ENCODE measurements at regions not wholly inside any gene's neighbourhood (a gene's known extent, or its start where the extent isn't known, plus 50 kb on each side); places are given as distances from the start of the nearest gene placed in this dataset.

DNA sequence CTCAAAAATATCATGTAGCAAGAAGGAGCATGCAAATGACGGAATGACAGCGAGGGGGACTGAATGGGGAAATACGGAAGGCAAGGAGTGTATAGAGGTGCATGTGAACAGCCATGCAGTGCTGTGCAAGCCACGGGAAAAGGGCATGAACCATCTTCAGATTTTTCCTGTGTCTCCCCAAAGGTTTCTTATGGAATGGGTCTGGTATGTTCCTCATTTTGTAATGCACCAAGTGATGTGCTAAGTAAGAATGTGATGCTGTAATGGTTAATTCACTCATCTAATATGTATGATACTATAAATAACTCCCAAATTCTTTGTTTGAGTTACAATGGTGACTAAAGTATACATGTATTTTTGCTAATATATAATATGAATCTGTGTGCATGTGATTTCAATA, 99.0 kb upstream of the DAB2 start:
- DNase-seq, result no peak
- H3K27me3 Mint-ChIP-seq, result peaks cover 9 to 27% of the 10 kb centered on the region in 2 donors
- H3K36me3 Mint-ChIP-seq, result no peaks in the 10 kb centered on the region
- H3K36me3 ChIP-seq (ENCODE audit: insufficient read depth, low read length), result no peaks in the 10 kb centered on the region
- H3K4me1 Mint-ChIP-seq, result no peaks in the 10 kb centered on the region
- no peaks in the 10 kb centered on the region for H3K4me1 ChIP-seq (ENCODE audit: insufficient read depth, low read length)
- intact Hi-C loops (cut with micrococcal nuclease), result no loop called here
- POLR2A ChIA-PET (ENCODE audit: partially characterized antibody), result no interaction called here
- no peak overlapping the region for H3K4me3 Mint-ChIP-seq
- CTCF ChIA-PET (ENCODE audit: partially characterized antibody), result no interaction called here
- H3K27me3 ChIP-seq (ENCODE audit: insufficient read depth, low read length), result no peaks in the 10 kb centered on the region
- no peak overlapping the region for H3K27ac ChIP-seq (ENCODE audit: low read depth, low read length)
- H3K9me3 Mint-ChIP-seq, result peaks cover 0 to 2% (median 0%) of the 10 kb centered on the region in 8 donors
- no peak overlapping the region for H3K4me3 ChIP-seq (ENCODE audit: low read length in 2 of 2)
- H3K27ac Mint-ChIP-seq, result no peak overlapping the region
- H3K9me3 ChIP-seq (ENCODE audit: control insufficient read depth in 1 of 2, low read length in 2 of 2), result no peaks in the 10 kb centered on the region

DNA sequence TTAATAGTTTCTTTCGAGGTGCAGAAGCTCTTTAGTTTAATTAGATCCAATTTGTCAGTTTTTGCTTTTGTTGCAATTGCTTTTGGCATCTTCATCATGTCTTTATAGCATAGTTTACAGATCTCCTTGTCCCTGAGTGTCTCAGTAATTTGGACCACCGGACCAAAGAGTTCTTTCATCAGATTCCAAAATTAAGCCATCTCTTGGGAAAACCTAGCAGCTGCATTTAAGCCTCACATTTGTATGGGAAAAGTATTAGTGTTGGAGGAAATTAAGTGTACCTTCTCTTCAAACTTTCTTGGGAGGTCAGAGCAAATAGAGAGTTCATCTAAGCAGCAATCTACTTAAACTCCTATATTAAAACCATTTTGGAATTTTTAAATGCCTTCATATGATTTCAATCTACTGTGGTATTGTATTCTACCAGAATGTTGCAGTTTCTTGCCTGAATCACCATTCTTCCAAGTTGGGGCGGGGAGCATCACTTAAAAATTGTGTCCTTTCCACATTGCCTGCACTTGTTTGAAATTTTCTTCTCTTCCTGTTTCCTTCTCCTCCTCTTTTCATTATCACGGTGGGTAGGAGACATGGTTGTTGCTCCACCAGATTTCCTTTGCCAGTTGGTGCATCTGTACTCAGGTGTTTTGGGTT, 97.3 kb upstream of the DAB2 start:
- Histone ChIP-seq H3K9me3 (ENCODE audit: control insufficient read depth in 1 of 2, low read length in 2 of 2) (no peaks in the 10 kb centered on the region), H3K4me3 (ENCODE audit: low read length in 2 of 2) (no peak overlapping the region), H3K27ac (ENCODE audit: low read depth, low read length) (no peak overlapping the region), H3K36me3 (ENCODE audit: insufficient read depth, low read length) (no peaks in the 10 kb centered on the region), H3K27me3 (ENCODE audit: insufficient read depth, low read length) (no peaks in the 10 kb centered on the region), H3K4me1 (ENCODE audit: insufficient read depth, low read length) (no peaks in the 10 kb centered on the region)
- H3K4me3 Mint-ChIP-seq, result no peak overlapping the region
- no peak for DNase-seq
- intact Hi-C loops (cut with micrococcal nuclease), result no loop called here
- ChIA-PET POLR2A (ENCODE audit: partially characterized antibody) (no interaction called here), CTCF (ENCODE audit: partially characterized antibody) (no interaction called here)
- no peaks in the 10 kb centered on the region for H3K36me3 Mint-ChIP-seq
- no peaks in the 10 kb centered on the region for H3K4me1 Mint-ChIP-seq
- H3K27ac Mint-ChIP-seq, result no peak overlapping the region
- H3K27me3 Mint-ChIP-seq, result peaks cover 5 to 21% of the 10 kb centered on the region in 2 donors
- H3K9me3 Mint-ChIP-seq, result peaks cover 0 to 2% (median 0%) of the 10 kb centered on the region in 8 donors

DNA sequence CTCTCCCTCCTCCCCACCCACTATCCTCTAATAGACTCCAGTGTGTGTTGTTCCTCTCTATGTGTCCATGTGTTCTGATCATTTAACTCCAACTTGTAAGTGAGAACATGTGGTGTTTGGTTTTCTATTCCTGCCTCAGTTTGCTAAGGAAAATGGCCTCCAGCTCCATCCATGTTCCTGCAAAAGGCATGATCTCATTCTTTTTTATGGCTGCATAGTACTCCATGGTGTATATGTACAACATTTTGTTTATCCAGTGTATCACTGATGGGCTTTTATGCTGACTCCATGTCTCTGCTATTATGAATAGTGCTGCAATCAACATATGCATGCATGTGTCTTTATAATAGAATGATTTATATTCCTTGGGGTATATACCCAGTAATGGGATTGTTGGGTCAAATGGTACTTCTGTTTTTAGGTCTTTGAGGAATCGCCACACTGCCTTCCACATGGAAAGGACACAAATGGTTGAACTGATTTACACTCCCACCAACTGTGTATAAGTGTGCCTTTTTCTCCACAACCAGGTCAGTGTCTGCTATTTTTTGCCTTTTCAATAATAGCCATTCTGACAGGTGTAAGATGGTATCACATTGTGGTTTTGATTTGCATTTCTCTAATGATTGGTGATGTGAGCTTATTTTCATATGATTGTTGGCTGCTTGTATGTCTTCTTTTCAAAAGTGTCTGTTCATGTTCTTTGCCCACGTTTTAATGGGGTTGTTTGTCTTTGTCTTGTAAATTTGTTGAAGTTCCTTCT, 96.5 kb upstream of the DAB2 start:
- no peaks in the 10 kb centered on the region for H3K36me3 Mint-ChIP-seq
- no peak overlapping the region for H3K27ac Mint-ChIP-seq
- H3K4me3 Mint-ChIP-seq, result no peak overlapping the region
- no peak for DNase-seq
- peaks cover 0 to 2% (median 0%) of the 10 kb centered on the region in 8 donors for H3K9me3 Mint-ChIP-seq
- Histone ChIP-seq H3K4me3 (ENCODE audit: low read length in 2 of 2) (no peak overlapping the region), H3K9me3 (ENCODE audit: control insufficient read depth in 1 of 2, low read length in 2 of 2) (no peaks in the 10 kb centered on the region), H3K27ac (ENCODE audit: low read depth, low read length) (no peak overlapping the region), H3K27me3 (ENCODE audit: insufficient read depth, low read length) (no peaks in the 10 kb centered on the region), H3K4me1 (ENCODE audit: insufficient read depth, low read length) (no peaks in the 10 kb centered on the region), H3K36me3 (ENCODE audit: insufficient read depth, low read length) (no peaks in the 10 kb centered on the region)
- ChIA-PET CTCF (ENCODE audit: partially characterized antibody) (no interaction called here), POLR2A (ENCODE audit: partially characterized antibody) (no interaction called here)
- H3K27me3 Mint-ChIP-seq, result peaks cover 8 to 16% of the 10 kb centered on the region in 2 donors
- no peaks in the 10 kb centered on the region for H3K4me1 Mint-ChIP-seq
- intact Hi-C loops (cut with micrococcal nuclease), result no loop called here

DNA sequence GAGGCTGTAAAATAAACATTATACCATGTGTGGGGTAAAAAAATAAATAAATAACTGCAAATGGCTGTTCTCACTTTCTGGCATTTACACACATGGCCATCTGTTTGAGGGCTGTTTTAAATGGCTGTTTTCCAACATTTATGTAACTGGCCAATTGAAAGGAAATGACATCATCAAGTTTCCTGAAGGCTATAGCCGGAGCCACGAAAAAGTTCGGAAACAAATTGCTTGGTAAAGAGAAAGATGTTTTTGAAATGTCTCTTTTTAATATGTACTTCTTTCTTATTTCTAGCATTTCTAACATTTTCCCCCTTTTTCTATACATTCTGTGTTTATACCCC, 95.4 kb upstream of the DAB2 start:
- Histone ChIP-seq H3K9me3 (ENCODE audit: control insufficient read depth in 1 of 2, low read length in 2 of 2) (no peaks in the 10 kb centered on the region), H3K27ac (ENCODE audit: low read depth, low read length) (no peak overlapping the region), H3K36me3 (ENCODE audit: insufficient read depth, low read length) (no peaks in the 10 kb centered on the region), H3K27me3 (ENCODE audit: insufficient read depth, low read length) (no peaks in the 10 kb centered on the region), H3K4me3 (ENCODE audit: low read length in 2 of 2) (no peak overlapping the region), H3K4me1 (ENCODE audit: insufficient read depth, low read length) (no peaks in the 10 kb centered on the region)
- no peaks in the 10 kb centered on the region for H3K36me3 Mint-ChIP-seq
- no peak overlapping the region for H3K27ac Mint-ChIP-seq
- ChIA-PET POLR2A (ENCODE audit: partially characterized antibody) (no interaction called here), CTCF (ENCODE audit: partially characterized antibody) (no interaction called here)
- DNase-seq, result no peak
- no peaks in the 10 kb centered on the region for H3K4me1 Mint-ChIP-seq
- H3K9me3 Mint-ChIP-seq, result peaks cover 0 to 2% (median 0%) of the 10 kb centered on the region in 8 donors
- H3K4me3 Mint-ChIP-seq, result no peak overlapping the region
- H3K27me3 Mint-ChIP-seq, result peaks cover 7 to 16% of the 10 kb centered on the region in 2 donors
- intact Hi-C loops (cut with micrococcal nuclease), result no loop called here

DNA sequence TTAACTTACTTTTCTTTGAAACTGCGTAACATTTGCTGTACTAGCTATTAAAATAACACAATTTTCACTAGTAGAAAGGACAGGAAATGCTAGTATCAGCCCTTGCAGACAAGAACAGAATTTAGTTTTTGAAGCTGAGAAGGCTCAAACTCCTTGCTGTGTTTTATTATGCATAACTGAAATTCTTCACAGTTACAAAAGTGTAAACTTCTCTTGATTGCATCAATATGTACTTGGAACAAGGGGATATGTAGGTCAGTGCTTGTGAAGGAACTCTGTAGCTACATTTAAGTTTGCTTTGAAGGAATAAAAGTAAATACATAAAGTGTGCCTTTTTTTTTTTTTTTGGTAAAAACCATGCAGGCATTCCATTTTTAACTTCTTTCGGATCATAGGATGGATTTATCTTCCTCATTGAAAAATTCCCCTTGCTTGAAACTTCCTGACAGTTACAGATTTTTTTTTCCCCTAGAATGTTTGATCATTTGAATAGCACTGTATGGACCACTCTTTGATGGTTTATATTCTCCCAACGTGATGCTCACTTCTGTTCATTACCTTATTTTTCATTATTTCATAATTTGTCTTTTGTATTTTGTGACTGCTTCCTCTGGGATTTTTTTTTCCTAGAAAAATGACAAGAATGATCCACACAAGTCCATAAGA, 94.9 kb upstream of the DAB2 start:
- Mint-ChIP-seq H3K4me1 (no peaks in the 10 kb centered on the region), H3K9me3 (peaks cover 0 to 2% (median 0%) of the 10 kb centered on the region in 8 donors), H3K27ac (no peak overlapping the region), H3K4me3 (no peak overlapping the region), H3K36me3 (no peaks in the 10 kb centered on the region), H3K27me3 (peaks cover 7 to 19% of the 10 kb centered on the region in 2 donors)
- Histone ChIP-seq H3K27ac (ENCODE audit: low read depth, low read length) (no peak overlapping the region), H3K4me1 (ENCODE audit: insufficient read depth, low read length) (no peaks in the 10 kb centered on the region), H3K27me3 (ENCODE audit: insufficient read depth, low read length) (no peaks in the 10 kb centered on the region), H3K4me3 (ENCODE audit: low read length in 2 of 2) (no peak overlapping the region), H3K36me3 (ENCODE audit: insufficient read depth, low read length) (no peaks in the 10 kb centered on the region), H3K9me3 (ENCODE audit: control insufficient read depth in 1 of 2, low read length in 2 of 2) (no peaks in the 10 kb centered on the region)
- DNase-seq, result no peak
- intact Hi-C loops (cut with micrococcal nuclease), result no loop called here
- ChIA-PET POLR2A (ENCODE audit: partially characterized antibody) (no interaction called here), CTCF (ENCODE audit: partially characterized antibody) (no interaction called here)

DNA sequence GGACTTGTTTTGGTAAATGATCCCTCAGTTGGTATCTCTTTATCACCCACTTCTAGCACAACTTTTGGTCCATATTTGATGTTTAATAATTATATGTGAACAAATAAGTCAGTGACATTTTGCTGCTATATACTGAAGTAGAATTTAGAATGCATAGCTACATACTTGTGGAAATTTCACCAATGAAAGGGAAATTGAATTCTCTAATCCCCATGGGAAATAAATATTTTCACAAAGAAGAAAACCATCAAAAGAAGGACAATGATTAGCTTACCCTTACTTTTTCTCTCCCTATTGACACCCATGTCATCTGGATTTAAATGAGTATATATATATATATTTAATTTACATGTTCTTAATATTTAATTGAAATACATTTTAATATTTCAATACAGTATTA, 94.3 kb upstream of the DAB2 start:
- ChIA-PET POLR2A (ENCODE audit: partially characterized antibody) (no interaction called here), CTCF (ENCODE audit: partially characterized antibody) (no interaction called here)
- Mint-ChIP-seq H3K27me3 (peaks cover 8 to 19% of the 10 kb centered on the region in 2 donors), H3K27ac (no peak overlapping the region), H3K4me1 (no peaks in the 10 kb centered on the region), H3K36me3 (no peaks in the 10 kb centered on the region), H3K9me3 (peaks cover 0 to 2% (median 0%) of the 10 kb centered on the region in 8 donors), H3K4me3 (no peak overlapping the region)
- H3K9me3 ChIP-seq (ENCODE audit: control insufficient read depth in 1 of 2, low read length in 2 of 2), result no peaks in the 10 kb centered on the region
- H3K27ac ChIP-seq (ENCODE audit: low read depth, low read length), result no peak overlapping the region
- no peak overlapping the region for H3K4me3 ChIP-seq (ENCODE audit: low read length in 2 of 2)
- no peaks in the 10 kb centered on the region for H3K36me3 ChIP-seq (ENCODE audit: insufficient read depth, low read length)
- intact Hi-C loops (cut with micrococcal nuclease), result no loop called here
- no peaks in the 10 kb centered on the region for H3K4me1 ChIP-seq (ENCODE audit: insufficient read depth, low read length)
- no peaks in the 10 kb centered on the region for H3K27me3 ChIP-seq (ENCODE audit: insufficient read depth, low read length)
- no peak for DNase-seq

DNA sequence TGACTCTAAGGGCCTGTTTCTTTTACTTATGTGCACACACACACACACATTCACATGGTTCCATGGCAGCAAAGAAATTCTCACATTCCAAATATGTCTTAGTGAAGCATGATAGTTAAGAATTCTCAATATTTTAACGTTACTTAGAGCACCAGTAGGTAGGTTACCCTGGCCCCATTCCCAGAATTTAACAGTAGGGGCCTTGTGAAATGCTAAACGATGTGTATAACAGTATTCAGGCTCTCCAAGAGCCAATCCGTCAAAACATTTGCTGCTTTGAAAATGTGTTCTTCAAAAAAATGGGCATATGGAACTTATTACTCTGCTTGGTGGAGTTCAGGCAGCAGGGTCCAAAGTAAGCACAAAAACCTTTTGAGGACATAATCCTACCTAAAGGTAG, 93.7 kb upstream of the DAB2 start:
- DNase-seq, result no peak
- Histone ChIP-seq H3K27me3 (ENCODE audit: insufficient read depth, low read length) (no peaks in the 10 kb centered on the region), H3K4me3 (ENCODE audit: low read length in 2 of 2) (no peak overlapping the region), H3K36me3 (ENCODE audit: insufficient read depth, low read length) (no peaks in the 10 kb centered on the region), H3K4me1 (ENCODE audit: insufficient read depth, low read length) (no peaks in the 10 kb centered on the region), H3K27ac (ENCODE audit: low read depth, low read length) (no peak overlapping the region), H3K9me3 (ENCODE audit: control insufficient read depth in 1 of 2, low read length in 2 of 2) (no peaks in the 10 kb centered on the region)
- Mint-ChIP-seq H3K27me3 (peaks cover 8 to 19% of the 10 kb centered on the region in 2 donors), H3K36me3 (no peaks in the 10 kb centered on the region), H3K9me3 (peaks cover 0 to 2% (median 0%) of the 10 kb centered on the region in 8 donors), H3K27ac (no peak overlapping the region), H3K4me1 (no peaks in the 10 kb centered on the region), H3K4me3 (no peak overlapping the region)
- ChIA-PET POLR2A (ENCODE audit: partially characterized antibody) (no interaction called here), CTCF (ENCODE audit: partially characterized antibody) (no interaction called here)
- intact Hi-C loops (cut with micrococcal nuclease), result no loop called here
